ENCODE measurements at regions not wholly inside any gene's neighbourhood (a gene's known extent, or its start where the extent isn't known, plus 50 kb on each side); places are given as distances from the start of the nearest gene placed in this dataset.

DNA sequence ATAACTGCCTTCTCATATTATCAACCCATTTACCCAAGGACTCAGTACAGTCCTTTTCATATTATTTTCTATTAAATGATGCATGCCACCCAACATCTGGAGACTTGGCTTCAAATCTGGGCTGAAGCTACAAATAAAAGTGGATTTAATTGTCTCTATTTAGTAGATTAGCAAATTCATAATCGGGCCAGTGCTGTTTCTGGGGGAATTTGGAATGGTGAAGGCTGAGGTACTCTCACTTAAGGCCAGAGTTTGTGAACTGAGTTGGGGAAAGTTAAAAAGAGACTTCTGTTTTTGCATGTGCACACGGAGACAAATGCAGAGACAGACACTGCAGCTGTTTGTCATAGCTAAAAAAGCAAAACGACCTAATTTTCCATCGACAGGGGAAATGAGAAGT is 100.9 kb downstream of the PFDN4 start:
- TF ChIP-seq, protein P1, sequence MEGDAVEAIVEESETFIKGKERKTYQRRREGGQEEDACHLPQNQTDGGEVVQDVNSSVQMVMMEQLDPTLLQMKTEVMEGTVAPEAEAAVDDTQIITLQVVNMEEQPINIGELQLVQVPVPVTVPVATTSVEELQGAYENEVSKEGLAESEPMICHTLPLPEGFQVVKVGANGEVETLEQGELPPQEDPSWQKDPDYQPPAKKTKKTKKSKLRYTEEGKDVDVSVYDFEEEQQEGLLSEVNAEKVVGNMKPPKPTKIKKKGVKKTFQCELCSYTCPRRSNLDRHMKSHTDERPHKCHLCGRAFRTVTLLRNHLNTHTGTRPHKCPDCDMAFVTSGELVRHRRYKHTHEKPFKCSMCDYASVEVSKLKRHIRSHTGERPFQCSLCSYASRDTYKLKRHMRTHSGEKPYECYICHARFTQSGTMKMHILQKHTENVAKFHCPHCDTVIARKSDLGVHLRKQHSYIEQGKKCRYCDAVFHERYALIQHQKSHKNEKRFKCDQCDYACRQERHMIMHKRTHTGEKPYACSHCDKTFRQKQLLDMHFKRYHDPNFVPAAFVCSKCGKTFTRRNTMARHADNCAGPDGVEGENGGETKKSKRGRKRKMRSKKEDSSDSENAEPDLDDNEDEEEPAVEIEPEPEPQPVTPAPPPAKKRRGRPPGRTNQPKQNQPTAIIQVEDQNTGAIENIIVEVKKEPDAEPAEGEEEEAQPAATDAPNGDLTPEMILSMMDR (optimal IDR thresholded peaks at IDR 0.05 in 1 of 3, IDR thresholded peaks at IDR 0.05 in 1 of 3, conservative IDR thresholded peaks at IDR 0.05 in 1 of 3; ENCODE audit: extremely low read depth in 1 of 3, insufficient read depth in 2 of 3, low read length in 3 of 3), result no peak
- no peak for TF ChIP-seq EZH2 (IDR thresholded peaks at IDR 0.05; ENCODE audit: low read length)

All from keratinocyte (primary cell).